ENCODE measurements at regions not wholly inside any gene's neighbourhood (a gene's known extent, or its start where the extent isn't known, plus 50 kb on each side); places are given as distances from the start of the nearest gene placed in this dataset.

DNA sequence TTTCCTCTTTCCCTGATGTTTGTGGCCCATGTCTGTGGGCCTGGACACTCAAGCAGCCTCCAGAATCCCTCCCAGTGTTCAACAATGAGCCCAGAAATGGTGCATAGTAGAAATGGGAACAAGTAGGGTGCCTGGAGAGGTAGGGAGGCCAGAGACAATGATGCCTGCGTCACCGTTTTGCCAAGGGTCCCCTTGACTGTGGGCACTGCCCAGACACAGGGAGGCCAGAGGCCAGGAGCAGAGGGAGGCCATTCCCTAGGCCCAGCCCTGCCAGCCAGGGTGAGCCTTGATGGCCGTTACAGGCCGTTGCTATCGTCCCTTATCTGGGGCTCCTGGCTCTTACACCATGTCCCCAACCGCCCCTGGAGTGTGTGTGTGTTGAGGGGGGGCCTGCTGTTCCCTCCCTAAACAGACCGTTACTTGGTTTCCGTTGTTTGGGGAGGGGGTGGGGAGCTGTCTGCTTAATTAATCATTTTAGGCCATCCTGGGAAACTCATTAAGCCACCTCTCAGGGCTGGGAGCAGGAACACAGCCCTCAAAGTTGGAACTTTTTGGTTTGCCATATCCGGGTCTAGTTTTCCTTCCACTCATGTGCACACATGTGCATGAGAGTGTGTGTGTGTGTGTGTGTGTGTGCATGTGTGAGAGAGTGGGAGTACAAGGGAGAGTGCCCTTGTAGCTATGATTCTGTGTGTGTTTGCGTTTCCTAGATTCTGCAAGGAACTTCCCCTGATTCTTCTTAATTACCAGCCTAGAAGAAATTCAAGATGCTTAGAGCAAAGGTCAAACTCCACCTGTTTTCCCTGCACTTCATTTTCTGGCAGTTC is 135.2 kb upstream of the HAAO start:
- no peak for DNase-seq (ENCODE audit: low spot score in 2 of 2)
- intact Hi-C loops (cut with DNase I): loop anchor here (5.0 kb wide), 1 partner anchor 60 kb away; no protein-coding TSS in a partner anchor
- Histone ChIP-seq H3K27ac (peak overlapping the region; percentile 97 to 98), H3K27me3 (no peaks in the 10 kb centered on the region), H3K4me1 (peaks cover 41 to 96% of the 10 kb centered on the region in 2 donors), H3K9me3 (no peaks in the 10 kb centered on the region), H3K4me3 (no peak overlapping the region), H3K36me3 (no peaks in the 10 kb centered on the region)
- TF ChIP-seq, protein P1, sequence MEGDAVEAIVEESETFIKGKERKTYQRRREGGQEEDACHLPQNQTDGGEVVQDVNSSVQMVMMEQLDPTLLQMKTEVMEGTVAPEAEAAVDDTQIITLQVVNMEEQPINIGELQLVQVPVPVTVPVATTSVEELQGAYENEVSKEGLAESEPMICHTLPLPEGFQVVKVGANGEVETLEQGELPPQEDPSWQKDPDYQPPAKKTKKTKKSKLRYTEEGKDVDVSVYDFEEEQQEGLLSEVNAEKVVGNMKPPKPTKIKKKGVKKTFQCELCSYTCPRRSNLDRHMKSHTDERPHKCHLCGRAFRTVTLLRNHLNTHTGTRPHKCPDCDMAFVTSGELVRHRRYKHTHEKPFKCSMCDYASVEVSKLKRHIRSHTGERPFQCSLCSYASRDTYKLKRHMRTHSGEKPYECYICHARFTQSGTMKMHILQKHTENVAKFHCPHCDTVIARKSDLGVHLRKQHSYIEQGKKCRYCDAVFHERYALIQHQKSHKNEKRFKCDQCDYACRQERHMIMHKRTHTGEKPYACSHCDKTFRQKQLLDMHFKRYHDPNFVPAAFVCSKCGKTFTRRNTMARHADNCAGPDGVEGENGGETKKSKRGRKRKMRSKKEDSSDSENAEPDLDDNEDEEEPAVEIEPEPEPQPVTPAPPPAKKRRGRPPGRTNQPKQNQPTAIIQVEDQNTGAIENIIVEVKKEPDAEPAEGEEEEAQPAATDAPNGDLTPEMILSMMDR (IDR thresholded peaks at IDR 0.05): no peak

DNA sequence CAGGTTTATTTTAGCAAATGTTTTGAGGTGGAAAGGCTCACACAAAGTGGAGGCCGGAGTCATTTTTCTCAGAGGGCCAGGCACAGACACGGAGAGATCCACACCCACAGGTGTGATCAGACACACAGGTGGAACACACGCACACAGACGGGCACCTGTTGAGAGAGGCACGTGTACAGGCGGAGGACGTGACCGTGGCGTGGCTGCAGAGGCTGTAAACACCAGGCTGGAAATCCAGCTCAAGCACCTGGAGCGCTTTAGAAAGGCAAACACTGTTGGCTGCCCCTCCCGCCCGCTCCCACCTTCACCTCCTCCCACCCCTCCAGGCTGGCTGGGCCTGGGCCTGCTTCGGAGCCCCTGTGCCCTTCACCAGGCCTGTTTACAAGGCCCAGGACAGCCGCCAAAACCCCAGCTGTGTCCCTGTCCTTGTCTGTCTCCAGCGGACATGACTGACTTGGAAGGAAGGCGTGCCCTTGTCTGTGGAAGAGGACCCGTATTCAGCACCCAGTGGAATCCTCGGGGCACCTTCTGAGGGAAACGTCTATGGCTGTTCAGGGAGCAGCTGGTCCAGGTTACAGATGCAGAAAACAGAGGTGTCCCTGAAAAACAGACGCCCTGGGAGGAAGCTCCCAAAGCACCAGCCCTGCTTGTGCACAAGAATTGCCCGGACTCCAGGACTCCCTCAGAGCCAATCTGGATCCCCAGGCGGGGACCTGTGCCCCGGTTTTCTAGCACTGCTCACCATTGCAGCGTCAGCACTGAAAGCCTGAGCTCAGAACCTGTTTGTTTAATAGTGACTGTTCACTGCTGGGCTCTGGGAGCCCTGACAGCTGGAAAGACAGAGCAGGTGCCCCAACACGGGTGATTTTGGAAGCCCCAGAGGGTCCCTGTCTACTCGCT is 134.3 kb upstream of the HAAO start:
- H3K4me1 ChIP-seq: peaks cover 44 to 97% of the 10 kb centered on the region in 2 donors
- no peak overlapping the region for H3K4me3 ChIP-seq
- H3K36me3 ChIP-seq: no peaks in the 10 kb centered on the region
- intact Hi-C loops (cut with DNase I): loop anchor here (5.0 kb wide), 1 partner anchor 59 kb away; no protein-coding TSS in a partner anchor
- no peaks in the 10 kb centered on the region for H3K9me3 ChIP-seq
- H3K27ac ChIP-seq: peak overlapping the region; percentile 97 to 98
- DNase-seq (ENCODE audit: low spot score in 2 of 2): no peak
- H3K27me3 ChIP-seq: no peaks in the 10 kb centered on the region
- TF ChIP-seq, protein P1 (IDR thresholded peaks at IDR 0.05): no peak

- no peaks in the 10 kb centered on the region for H3K27me3 ChIP-seq
- H3K27ac ChIP-seq: peak overlapping the region; percentile 97 to 98
- intact Hi-C loops (cut with DNase I): loop anchor here (2.0 to 5.0 kb wide), 3 partner anchors 37 to 97 kb away; no protein-coding TSS in a partner anchor
- DNase-seq (ENCODE audit: low spot score in 2 of 2): no peak
- no peaks in the 10 kb centered on the region for H3K36me3 ChIP-seq
- no peaks in the 10 kb centered on the region for H3K9me3 ChIP-seq
- peaks cover 44 to 97% of the 10 kb centered on the region in 2 donors for H3K4me1 ChIP-seq
- TF ChIP-seq, protein P1 (IDR thresholded peaks at IDR 0.05): no peak
- H3K4me3 ChIP-seq: no peak overlapping the region
Measured at GRCh38 chr2:42925742-42926433, 133.5 kb upstream of the HAAO start.

GRCh38 chr2:42924418-42924886 is 132.1 kb upstream of the HAAO start:
- H3K4me3 ChIP-seq: peak overlapping the region in 1 of 2 donors; percentile 29
- no peaks in the 10 kb centered on the region for H3K27me3 ChIP-seq
- peak in 1 of 2 donors; percentile 82 for DNase-seq (ENCODE audit: low spot score in 2 of 2)
- no peaks in the 10 kb centered on the region for H3K36me3 ChIP-seq
- peak overlapping the region; percentile 97 to 98 for H3K27ac ChIP-seq
- TF ChIP-seq, protein P1 (IDR thresholded peaks at IDR 0.05): no peak
- no peaks in the 10 kb centered on the region for H3K9me3 ChIP-seq
- H3K4me1 ChIP-seq: peaks cover 35 to 91% of the 10 kb centered on the region in 2 donors
- intact Hi-C loops (cut with DNase I): loop anchor here (2.0 kb wide), 2 partner anchors 38 to 96 kb away; no protein-coding TSS in a partner anchor

Data from ascending aorta (tissue), 2 donors.